Endothelial cell of umbilical vein (primary cell): ENCODE measurements at regions not wholly inside any gene's neighbourhood (a gene's known extent, or its start where the extent isn't known, plus 50 kb on each side); places are given as distances from the start of the nearest gene placed in this dataset.

Experiments
- CTCF ChIP-seq, 2 donors: IDR thresholded peaks; 1 replicate in 1 of 2; 2 replicates in 1 of 2; pipeline ENCODE4 v1.5.1; 2011; ENCODE audit warnings: low read length in 2 of 2, mild to moderate bottlenecking in 2 of 2, moderate library complexity in 2 of 2, control low read depth in 1 of 2, inconsistent platforms in 1 of 2, low read depth in 1 of 2; ENCODE audit not compliant: insufficient read depth in 1 of 2; ENCODE audit errors: extremely low read depth in 1 of 2
- EZH2 ChIP-seq: IDR thresholded peaks from 2 replicates; pipeline ENCODE4 v1.6.1; 2012; ENCODE audit warnings: borderline replicate concordance, low read depth, mild to moderate bottlenecking, moderate library complexity, low read length, inconsistent platforms; ENCODE audit not compliant: severe bottlenecking
- FOS ChIP-seq: IDR thresholded peaks from 2 replicates; pipeline ENCODE4 v1.6.1; 2011; ENCODE audit warnings: mild to moderate bottlenecking, low read length, moderate library complexity, borderline replicate concordance; ENCODE audit not compliant: insufficient read depth
- GATA2 ChIP-seq: IDR thresholded peaks from 2 replicates; pipeline ENCODE4 v1.7.0; 2011; ENCODE audit warnings: low read depth, mild to moderate bottlenecking, moderate library complexity, mixed read lengths, low read length; ENCODE audit not compliant: insufficient read length, insufficient read depth
- MAX ChIP-seq: IDR thresholded peaks from 2 replicates; pipeline ENCODE4 v1.6.1; 2011; ENCODE audit not compliant: insufficient read depth, insufficient read length
- POLR2A ChIP-seq: IDR thresholded peaks from 2 replicates; pipeline ENCODE4 v1.6.1; 2012; ENCODE audit warnings: low read depth, mild to moderate bottlenecking, control low read depth, low read length
- POLR2AphosphoS5 ChIP-seq: IDR thresholded peaks from 2 replicates; pipeline ENCODE4 v1.6.1; 2012; ENCODE audit warnings: low read depth, mild to moderate bottlenecking, control low read depth, low read length, moderate library complexity; ENCODE audit not compliant: insufficient read depth

GRCh38 chr3:176842914-176843313 lies 354.4 kb downstream of the TBL1XR1 start:
- TF ChIP-seq EZH2 (no peak), CTCF (IDR thresholded peaks at IDR 0.05; ENCODE audit: extremely low read depth in 1 of 2, insufficient read depth in 1 of 2, low read depth in 1 of 2, low read length in 2 of 2) (no peak), POLR2AphosphoS5 (no peak), MAX (no peak), POLR2A (no peak), FOS (no peak), GATA2 (no peak)
